Peyer's patch (tissue), 4 donors: ENCODE measurements at regions not wholly inside any gene's neighbourhood (a gene's known extent, or its start where the extent isn't known, plus 50 kb on each side); places are given as distances from the start of the nearest gene placed in this dataset.

Source experiments
- DNase-seq, 3 donors: peaks; one replicate each; pipeline ENCODE4 v3.0.0-alpha.2; 2017 to 2019
- H3K27ac ChIP-seq, 4 donors: fragments of 200-600 bp; sonication (generic); one replicate each; pipeline ENCODE4 v1.5.1; 2016 to 2019
- H3K27me3 ChIP-seq, 2 donors: fragments of 200-600 bp; sonication (generic); one replicate each; pipeline ENCODE4 v1.5.1; 2019
- H3K36me3 ChIP-seq, 3 donors: fragments of 200-600 bp; sonication (generic); one replicate each; pipeline ENCODE4 v1.5.1; 2016 to 2019
- H3K4me1 ChIP-seq, 4 donors: fragments of 200-600 bp; sonication (generic); one replicate each; pipeline ENCODE4 v1.5.1; 2016 to 2019
- H3K4me3 ChIP-seq, 4 donors: fragments of 200-600 bp; sonication (generic); 1 replicate in 3 of 4; 2 replicates in 1 of 4; pipeline ENCODE4 v1.5.1; 2016 to 2019; ENCODE audit warnings: mild to moderate bottlenecking in 1 of 4
- H3K9me3 ChIP-seq, 4 donors: fragments of 200-600 bp; sonication (generic); one replicate each; pipeline ENCODE4 v1.5.1; 2016 to 2019; ENCODE audit warnings: mild to moderate bottlenecking in 1 of 4
- CTCF ChIP-seq, 6 experiments: fragments of 450-650 bp in 4 of 6; fragments of 200-600 bp in 2 of 6; sonication (generic) in 1 of 6; IDR thresholded peaks; one replicate each; pipeline ENCODE4 v1.5.1; 2017 to 2019; ENCODE audit warnings: antibody characterized with exemption in 6 of 6, mild to moderate bottlenecking in 3 of 6, moderate library complexity in 1 of 6
- POLR2A ChIP-seq, 2 donors: fragments of 450-650 bp; IDR thresholded peaks; one replicate each; pipeline ENCODE4 v1.5.1; 2017; ENCODE audit warnings: antibody characterized with exemption in 2 of 2, mild to moderate bottlenecking in 2 of 2, moderate library complexity in 2 of 2

GRCh38 chr2:181177376-181177775 lies 197.0 kb downstream of the UBE2E3 start:
- TF ChIP-seq CTCF (IDR thresholded peaks at IDR 0.05) (no peak), POLR2A (IDR thresholded peaks at IDR 0.05) (no peak)
- H3K4me3 ChIP-seq = no peak overlapping the region
- no peak overlapping the region for H3K27ac ChIP-seq
- H3K4me1 ChIP-seq = no peaks in the 10 kb centered on the region
- no peaks in the 10 kb centered on the region for H3K36me3 ChIP-seq
- H3K27me3 ChIP-seq = no peaks in the 10 kb centered on the region
- DNase-seq = no peak
- H3K9me3 ChIP-seq = no peaks in the 10 kb centered on the region

- Histone ChIP-seq H3K36me3 (no peaks in the 10 kb centered on the region), H3K27ac (no peak overlapping the region), H3K9me3 (no peaks in the 10 kb centered on the region), H3K27me3 (no peaks in the 10 kb centered on the region), H3K4me1 (no peaks in the 10 kb centered on the region), H3K4me3 (no peak overlapping the region)
- no peak for TF ChIP-seq CTCF (IDR thresholded peaks at IDR 0.05)
- no peak for TF ChIP-seq POLR2A (IDR thresholded peaks at IDR 0.05)
- no peak for DNase-seq
Observed at GRCh38 chr2:181178130-181178529, 197.7 kb downstream of the UBE2E3 start.

DNA sequence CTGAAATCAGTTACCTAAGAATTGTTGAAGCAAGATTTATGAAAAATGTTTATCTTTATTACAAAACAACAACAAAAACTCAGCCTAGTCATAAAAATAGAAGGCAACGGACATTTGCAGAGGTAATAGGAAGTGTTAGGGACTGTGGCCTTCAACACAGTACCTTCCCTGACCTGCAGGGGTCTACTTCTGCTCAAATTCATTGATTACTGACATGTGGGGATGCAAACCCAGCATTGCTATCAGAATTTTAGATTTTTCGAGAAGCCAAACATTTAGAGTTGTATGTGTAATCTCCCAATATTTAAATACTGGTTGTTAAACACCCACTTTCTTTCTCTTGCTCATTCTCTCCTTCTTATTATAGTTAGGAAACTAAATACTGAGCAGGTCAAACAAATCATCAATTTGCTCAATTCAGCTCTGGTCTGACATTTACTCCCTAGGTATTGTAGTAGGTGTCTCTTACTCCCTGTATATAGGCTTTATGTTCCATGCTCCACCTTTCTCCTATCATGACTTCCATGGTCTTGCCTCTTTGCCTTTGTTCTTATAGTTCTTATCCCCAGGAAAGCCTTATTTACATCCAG lies 198.5 kb downstream of the UBE2E3 start:
- H3K36me3 ChIP-seq = no peaks in the 10 kb centered on the region
- no peaks in the 10 kb centered on the region for H3K4me1 ChIP-seq
- H3K27ac ChIP-seq = no peak overlapping the region
- TF ChIP-seq CTCF (IDR thresholded peaks at IDR 0.05) = peak; percentile 22 to 44 (median 35)
- TF ChIP-seq POLR2A (IDR thresholded peaks at IDR 0.05) = no peak
- DNase-seq = peak in 2 of 3 donors; percentile 47 to 75
- H3K4me3 ChIP-seq = no peak overlapping the region
- no peaks in the 10 kb centered on the region for H3K9me3 ChIP-seq
- H3K27me3 ChIP-seq = no peaks in the 10 kb centered on the region

DNA sequence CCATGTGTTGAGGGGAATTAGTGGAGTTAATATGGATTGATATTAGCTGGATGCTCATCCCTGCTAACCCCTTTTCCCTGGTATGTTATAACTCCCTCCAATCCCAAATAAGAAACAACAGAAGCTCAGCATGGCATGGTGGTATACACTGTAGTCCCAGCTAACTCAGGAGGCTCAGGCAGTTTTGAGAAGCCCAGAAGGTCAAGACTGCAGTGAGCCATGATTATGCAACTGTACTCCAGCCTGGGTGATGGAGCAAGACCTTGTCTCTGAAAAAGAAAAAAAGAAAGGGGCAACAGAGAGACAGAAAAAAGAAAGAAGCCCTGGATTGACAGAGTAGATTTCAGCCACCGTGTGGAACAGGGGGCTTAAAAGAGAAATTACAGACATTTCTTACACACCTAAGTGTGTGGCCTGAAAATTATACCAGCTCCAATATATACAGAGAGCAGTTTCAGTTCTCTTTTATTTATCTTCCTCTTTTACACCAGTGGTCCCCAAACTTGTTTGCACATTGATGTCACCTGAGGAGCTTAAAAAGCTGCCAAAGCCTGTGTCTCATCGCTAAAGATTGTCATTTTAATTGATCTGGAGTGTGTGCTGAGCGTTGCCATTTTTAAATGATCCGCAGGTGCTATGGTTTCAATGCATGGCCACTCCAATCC lies 203.6 kb downstream of the UBE2E3 start:
- TF ChIP-seq POLR2A (IDR thresholded peaks at IDR 0.05) (no peak), CTCF (IDR thresholded peaks at IDR 0.05) (no peak)

DNA sequence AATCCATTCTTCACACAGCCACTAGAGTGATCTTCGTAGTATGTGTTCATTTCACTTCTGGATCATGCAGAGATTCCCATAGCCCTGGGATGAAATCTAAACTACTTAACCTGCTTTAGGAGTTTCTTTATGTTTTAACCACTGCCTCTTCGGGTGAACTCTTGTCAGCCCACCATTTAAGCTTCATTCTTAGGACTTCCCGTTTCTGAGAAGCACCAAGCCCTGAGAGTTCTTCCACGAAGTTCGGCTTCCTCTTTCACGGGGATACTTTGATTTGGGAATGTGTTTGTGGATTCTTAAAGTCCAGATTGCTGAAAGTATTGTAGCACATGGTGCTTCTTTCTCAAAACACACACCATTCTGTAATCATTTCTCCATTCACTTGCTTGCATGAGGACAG lies 205.0 kb downstream of the UBE2E3 start:
- no peaks in the 10 kb centered on the region for H3K27me3 ChIP-seq
- no peaks in the 10 kb centered on the region for H3K9me3 ChIP-seq
- no peak overlapping the region for H3K4me3 ChIP-seq
- DNase-seq = no peak
- TF ChIP-seq POLR2A (IDR thresholded peaks at IDR 0.05) (no peak), CTCF (IDR thresholded peaks at IDR 0.05) (no peak)
- H3K27ac ChIP-seq = no peak overlapping the region
- no peaks in the 10 kb centered on the region for H3K4me1 ChIP-seq
- no peaks in the 10 kb centered on the region for H3K36me3 ChIP-seq

More for the DNA sequence above, 203.6 kb downstream of the UBE2E3 start:
- Histone ChIP-seq H3K27me3 (no peaks in the 10 kb centered on the region), H3K4me3 (no peak overlapping the region), H3K9me3 (no peaks in the 10 kb centered on the region), H3K4me1 (no peaks in the 10 kb centered on the region), H3K27ac (no peak overlapping the region), H3K36me3 (no peaks in the 10 kb centered on the region)
- DNase-seq = no peak
